Tibial nerve (tissue), 4 donors: ENCODE measurements at regions not wholly inside any gene's neighbourhood (a gene's known extent, or its start where the extent isn't known, plus 50 kb on each side); places are given as distances from the start of the nearest gene placed in this dataset.
"Not testable (repeated sequence)": the region's sequence is repeated elsewhere in the genome, so short reads cannot be mapped to it uniquely, and the experiment has no call there.

Source experiments
- DNase-seq, 2 donors: peaks; one replicate each; pipeline ENCODE4 v3.0.0-alpha.2; 2019; ENCODE audit warnings: low spot score in 2 of 2
- H3K27ac ChIP-seq, 4 donors: fragments of 200-600 bp; sonication (generic) in 3 of 4; one replicate each; pipeline ENCODE4 v1.5.1; 2017 to 2019; ENCODE audit warnings: mild to moderate bottlenecking in 1 of 4
- H3K27me3 ChIP-seq, 2 donors: fragments of 200-600 bp; sonication (generic) in 1 of 2; one replicate each; pipeline versions ENCODE4 v1.5.1 to v1.6.0; 2017 to 2019
- H3K36me3 ChIP-seq, 3 donors: fragments of 200-600 bp; sonication (generic); one replicate each; pipeline ENCODE4 v1.5.1; 2018 to 2019
- H3K4me1 ChIP-seq, 4 donors: fragments of 200-600 bp; sonication (generic) in 3 of 4; one replicate each; pipeline ENCODE4 v1.5.1; 2017 to 2019
- H3K4me3 ChIP-seq, 4 donors: fragments of 200-600 bp; sonication (generic) in 3 of 4; one replicate each; pipeline ENCODE4 v1.5.1; 2017 to 2019; ENCODE audit warnings: mild to moderate bottlenecking in 1 of 4, moderate library complexity in 1 of 4
- H3K9me3 ChIP-seq, 4 donors: fragments of 200-600 bp; sonication (generic) in 3 of 4; one replicate each; pipeline ENCODE4 v1.5.1; 2017 to 2019
- EP300 ChIP-seq, 2 donors: sonication (generic); formaldehyde crosslinking; IDR thresholded peaks; one replicate each; pipeline ENCODE4 v1.6.1; 2017; ENCODE audit warnings: antibody characterized with exemption in 2 of 2, mild to moderate bottlenecking in 1 of 2
- POLR2A ChIP-seq, 2 donors: fragments of 450-650 bp; IDR thresholded peaks; one replicate each; pipeline ENCODE4 v1.6.1; 2017; ENCODE audit warnings: antibody characterized with exemption in 2 of 2, mild to moderate bottlenecking in 2 of 2, moderate library complexity in 2 of 2
- WGBS, 2 donors: methylation state at CpG; one replicate each; pipeline ENCODE4 v1.1.5; 2018; 5-methylcytosine and 5-hydroxymethylcytosine counted together
- TF ChIP-seq, protein P1 (sequence below), 5 experiments: fragments of 200-600 bp in 3 of 5; fragments of 450-650 bp in 2 of 5; sonication (generic) in 3 of 5; IDR thresholded peaks; one replicate each; pipeline ENCODE4 v1.5.1; 2016 to 2019; ENCODE audit warnings: antibody characterized with exemption in 5 of 5, mild to moderate bottlenecking in 3 of 5, moderate library complexity in 2 of 5

DNA sequence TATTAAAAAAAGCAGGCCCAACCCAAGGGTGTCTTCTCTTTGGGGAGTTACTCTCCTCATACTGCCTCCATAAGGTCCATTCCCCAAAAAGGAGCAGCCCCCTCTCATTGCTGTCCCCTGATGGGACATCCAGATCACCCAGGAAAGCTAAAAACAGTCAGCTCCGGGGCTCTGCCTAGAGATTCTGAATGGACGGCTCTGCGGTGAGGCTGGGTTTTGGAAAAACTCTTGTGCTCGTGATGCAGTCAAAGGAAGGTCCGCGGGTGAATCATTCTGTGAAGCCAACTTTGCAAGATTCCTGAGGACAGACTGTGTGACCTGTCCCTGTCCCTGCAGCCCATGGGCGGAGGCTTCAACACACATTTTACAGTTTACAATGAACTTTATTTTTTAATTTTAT is 351.5 kb downstream of the TYW1 start:
- Histone ChIP-seq H3K4me1 (no peaks in the 10 kb centered on the region), H3K27me3 (no peaks in the 10 kb centered on the region), H3K4me3 (no peak overlapping the region), H3K9me3 (peaks cover 0 to 18% (median 3%) of the 10 kb centered on the region in 4 donors), H3K36me3 (peaks cover 0 to 41% (median 0%) of the 10 kb centered on the region in 3 donors), H3K27ac (no peak overlapping the region)
- DNase-seq, result no peak
- 88 to 92% methylated on average over 7 of the region's 7 CpGs for WGBS, 2 donors
- TF ChIP-seq EP300 (IDR thresholded peaks at IDR 0.05), result no peak
- TF ChIP-seq, protein P1, sequence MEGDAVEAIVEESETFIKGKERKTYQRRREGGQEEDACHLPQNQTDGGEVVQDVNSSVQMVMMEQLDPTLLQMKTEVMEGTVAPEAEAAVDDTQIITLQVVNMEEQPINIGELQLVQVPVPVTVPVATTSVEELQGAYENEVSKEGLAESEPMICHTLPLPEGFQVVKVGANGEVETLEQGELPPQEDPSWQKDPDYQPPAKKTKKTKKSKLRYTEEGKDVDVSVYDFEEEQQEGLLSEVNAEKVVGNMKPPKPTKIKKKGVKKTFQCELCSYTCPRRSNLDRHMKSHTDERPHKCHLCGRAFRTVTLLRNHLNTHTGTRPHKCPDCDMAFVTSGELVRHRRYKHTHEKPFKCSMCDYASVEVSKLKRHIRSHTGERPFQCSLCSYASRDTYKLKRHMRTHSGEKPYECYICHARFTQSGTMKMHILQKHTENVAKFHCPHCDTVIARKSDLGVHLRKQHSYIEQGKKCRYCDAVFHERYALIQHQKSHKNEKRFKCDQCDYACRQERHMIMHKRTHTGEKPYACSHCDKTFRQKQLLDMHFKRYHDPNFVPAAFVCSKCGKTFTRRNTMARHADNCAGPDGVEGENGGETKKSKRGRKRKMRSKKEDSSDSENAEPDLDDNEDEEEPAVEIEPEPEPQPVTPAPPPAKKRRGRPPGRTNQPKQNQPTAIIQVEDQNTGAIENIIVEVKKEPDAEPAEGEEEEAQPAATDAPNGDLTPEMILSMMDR (IDR thresholded peaks at IDR 0.05), result no peak
- TF ChIP-seq POLR2A (IDR thresholded peaks at IDR 0.05), result no peak

DNA sequence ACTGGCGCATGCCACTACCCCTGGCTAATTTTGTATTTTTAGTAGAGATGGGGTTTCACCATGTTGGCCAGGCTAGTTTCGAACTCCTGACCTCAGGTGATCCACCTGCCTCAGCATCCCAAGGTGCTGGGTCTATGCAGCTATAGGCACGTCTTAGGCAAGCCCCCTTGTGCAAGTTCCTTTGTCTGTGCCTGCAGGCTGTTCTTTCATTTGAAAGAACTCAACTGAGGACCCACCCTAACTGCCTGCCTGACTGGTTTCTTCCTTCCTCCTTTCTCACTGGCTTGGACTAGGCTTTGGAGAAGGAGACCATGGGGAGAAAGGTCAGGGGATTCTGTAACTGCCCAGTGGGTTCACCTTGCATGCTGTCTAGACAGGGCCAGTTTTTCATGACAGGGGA is 361.0 kb downstream of the TYW1 start:
- H3K27ac ChIP-seq, H3K4me3 ChIP-seq, H3K27me3 ChIP-seq, H3K4me1 ChIP-seq, DNase-seq: not testable (repeated sequence)
- WGBS, 2 donors, result 87 to 94% methylated on average over 3 of the region's 3 CpGs
- H3K36me3 ChIP-seq, result peaks cover 0 to 57% (median 0%) of the 10 kb centered on the region in 3 donors
- peaks cover 0 to 29% (median 5%) of the 10 kb centered on the region in 4 donors for H3K9me3 ChIP-seq

DNA sequence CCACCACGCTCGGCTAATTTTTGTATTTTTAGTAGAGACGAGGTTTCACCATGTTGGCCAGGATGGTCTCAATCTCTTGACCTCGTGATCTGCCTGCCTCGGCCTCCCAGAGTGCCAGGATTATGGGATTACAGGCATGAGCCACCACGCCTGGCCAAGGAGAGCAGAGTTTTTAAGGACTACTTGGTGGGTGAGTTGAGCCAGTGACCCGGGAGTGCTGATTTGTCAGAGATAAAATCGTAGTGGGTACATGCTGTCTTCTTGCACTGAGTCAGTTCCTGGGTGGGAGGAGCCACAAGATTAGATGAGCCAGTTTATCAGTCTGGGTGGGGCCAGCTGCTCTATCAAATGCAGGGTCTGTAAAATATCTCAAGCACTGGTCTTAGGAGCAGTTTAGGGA is 361.7 kb downstream of the TYW1 start:
- H3K4me1 ChIP-seq, H3K27me3 ChIP-seq, H3K4me3 ChIP-seq, DNase-seq, H3K27ac ChIP-seq: not testable (repeated sequence)
- Histone ChIP-seq H3K36me3 (peaks cover 0 to 58% (median 0%) of the 10 kb centered on the region in 3 donors), H3K9me3 (peaks cover 0 to 29% (median 5%) of the 10 kb centered on the region in 4 donors)
- 85 to 93% methylated on average over 8 of the region's 8 CpGs for WGBS, 2 donors

DNA sequence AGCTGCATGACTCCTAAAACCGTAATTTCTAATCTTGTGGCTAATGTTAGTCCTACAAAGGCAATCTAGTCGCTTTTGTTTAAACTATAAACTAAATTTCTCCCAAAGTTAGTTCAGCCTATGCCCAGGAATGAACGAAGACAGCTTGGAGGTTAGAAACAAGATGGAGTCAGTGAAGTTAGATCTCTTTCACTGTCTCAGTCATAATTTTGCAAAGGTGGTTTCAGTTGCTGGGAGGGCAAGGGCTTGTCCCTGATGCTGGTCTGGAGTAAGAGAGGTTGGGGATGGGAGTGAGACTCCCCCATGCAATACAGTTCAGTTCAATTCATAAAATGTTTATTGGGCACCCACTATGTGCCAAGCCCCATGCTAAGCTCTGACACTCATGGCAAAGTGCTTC is 362.1 kb downstream of the TYW1 start:
- not testable (repeated sequence) for H3K27ac ChIP-seq, H3K4me3 ChIP-seq, DNase-seq, H3K4me1 ChIP-seq, H3K27me3 ChIP-seq
- peaks cover 0 to 58% (median 0%) of the 10 kb centered on the region in 3 donors for H3K36me3 ChIP-seq
- peaks cover 0 to 29% (median 5%) of the 10 kb centered on the region in 4 donors for H3K9me3 ChIP-seq
- WGBS, 2 donors, result 92 to 93% methylated on average over 3 of the region's 3 CpGs

DNA sequence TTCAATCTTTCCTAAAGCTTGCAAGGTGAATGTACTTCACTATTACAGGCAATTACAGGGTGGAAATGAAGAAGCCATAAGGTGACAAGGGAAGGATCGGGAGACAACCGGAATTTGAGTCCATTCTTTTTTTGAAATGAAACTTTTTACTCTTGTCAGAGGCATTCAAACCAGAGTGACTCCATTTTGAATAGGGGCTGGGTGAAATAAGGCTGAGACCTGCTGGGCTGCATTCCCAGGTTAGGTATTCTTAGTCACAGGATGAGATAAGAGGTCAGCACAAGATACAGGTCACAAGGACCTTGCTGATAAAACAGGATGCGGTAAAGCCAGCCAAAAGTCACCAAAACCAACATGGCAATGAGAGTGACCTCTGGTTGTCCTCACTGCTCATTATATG is 363.3 kb downstream of the TYW1 start:
- no peaks in the 10 kb centered on the region for H3K4me1 ChIP-seq
- peaks cover 0 to 29% (median 5%) of the 10 kb centered on the region in 4 donors for H3K9me3 ChIP-seq
- no peak overlapping the region for H3K4me3 ChIP-seq
- TF ChIP-seq EP300 (IDR thresholded peaks at IDR 0.05), result no peak
- TF ChIP-seq, protein P1 (IDR thresholded peaks at IDR 0.05), result no peak
- no peak for TF ChIP-seq POLR2A (IDR thresholded peaks at IDR 0.05)
- H3K27me3 ChIP-seq, result no peaks in the 10 kb centered on the region
- no peak for DNase-seq
- H3K27ac ChIP-seq, result no peak overlapping the region
- H3K36me3 ChIP-seq, result peaks cover 0 to 53% (median 0%) of the 10 kb centered on the region in 3 donors
- WGBS, 2 donors, result 61 to 77% methylated on average over 3 of the region's 3 CpGs

DNA sequence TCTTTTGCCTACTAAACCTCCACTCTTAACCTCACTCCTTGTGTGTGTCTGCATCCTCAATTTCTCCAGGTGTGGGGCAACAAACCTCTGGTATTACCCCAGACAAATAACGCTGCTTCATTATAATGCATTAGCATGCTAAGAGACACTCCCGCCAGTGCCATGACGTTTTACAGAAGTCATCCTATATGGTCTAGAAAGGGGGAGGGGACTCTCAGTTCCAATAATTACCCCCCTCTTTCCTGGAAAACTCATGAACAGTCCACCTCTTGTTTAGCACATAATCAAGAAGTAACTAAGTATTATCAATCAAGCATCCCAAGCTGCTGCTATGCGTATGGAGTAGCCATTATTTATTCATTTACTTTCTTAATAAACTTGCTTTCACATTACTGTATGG is 364.5 kb downstream of the TYW1 start:
- DNase-seq, result no peak
- 63 to 75% methylated on average over 4 of the region's 4 CpGs for WGBS, 2 donors
- peaks cover 0 to 29% (median 5%) of the 10 kb centered on the region in 4 donors for H3K9me3 ChIP-seq
- H3K36me3 ChIP-seq, result peaks cover 0 to 44% (median 0%) of the 10 kb centered on the region in 3 donors
- no peaks in the 10 kb centered on the region for H3K27me3 ChIP-seq
- no peak overlapping the region for H3K4me3 ChIP-seq
- no peaks in the 10 kb centered on the region for H3K4me1 ChIP-seq
- no peak overlapping the region for H3K27ac ChIP-seq
- TF ChIP-seq, protein P1 (IDR thresholded peaks at IDR 0.05), result no peak
- TF ChIP-seq EP300 (IDR thresholded peaks at IDR 0.05) (no peak), POLR2A (IDR thresholded peaks at IDR 0.05) (no peak)

DNA sequence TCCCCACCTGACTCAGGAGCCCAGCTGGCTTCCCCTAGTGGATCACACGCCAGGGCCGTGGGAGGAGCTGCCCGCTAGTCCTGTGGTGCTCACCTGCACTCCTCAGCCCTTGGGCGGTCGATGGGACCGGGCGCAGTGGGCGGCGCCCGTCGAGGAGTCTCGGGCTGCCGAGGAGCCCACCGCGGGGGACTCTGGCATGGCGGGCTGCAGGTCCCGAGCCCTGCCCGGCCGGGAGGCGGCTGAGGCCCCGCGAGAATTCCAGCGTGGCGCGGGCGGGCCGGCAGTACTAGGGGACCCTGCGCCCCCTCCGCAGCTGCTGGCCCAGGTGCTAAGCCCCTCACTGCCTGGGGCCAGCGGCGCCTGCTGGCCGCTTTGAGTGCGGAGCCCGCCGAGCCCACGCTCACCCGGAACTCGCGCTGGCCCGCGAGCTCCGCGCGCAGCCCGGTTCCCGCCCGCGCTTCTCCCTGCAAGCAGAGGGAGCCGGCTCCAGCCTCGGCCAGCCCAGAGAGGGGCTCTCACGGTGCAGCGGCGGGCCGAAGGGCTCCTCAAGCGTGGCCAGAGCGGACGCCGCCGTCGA is 367.9 kb downstream of the TYW1 start:
- Histone ChIP-seq H3K4me3 (no peak overlapping the region), H3K27me3 (no peaks in the 10 kb centered on the region), H3K4me1 (no peaks in the 10 kb centered on the region), H3K9me3 (peaks cover 0 to 17% (median 0%) of the 10 kb centered on the region in 4 donors), H3K36me3 (peaks cover 0 to 17% (median 0%) of the 10 kb centered on the region in 3 donors), H3K27ac (no peak overlapping the region)
- TF ChIP-seq, protein P1 (IDR thresholded peaks at IDR 0.05), result no peak
- TF ChIP-seq EP300 (IDR thresholded peaks at IDR 0.05) (no peak), POLR2A (IDR thresholded peaks at IDR 0.05) (no peak)
- DNase-seq, result no peak
- 76 to 88% methylated on average over 34 to 59 of the region's 60 CpGs for WGBS, 2 donors
